Stimulated activated naive B cell treated with anti-CD40 and anti-IgM and Interleukin-4, amounts not matched to agents 10 μg/mL and 1 μg/mL and 100 μg/mL, for 72 hours (primary cell): ENCODE measurements at regions not wholly inside any gene's neighbourhood (a gene's known extent, or its start where the extent isn't known, plus 50 kb on each side); places are given as distances from the start of the nearest gene placed in this dataset.

ENCODE experiments used
- ATAC-seq, 2 donors: fragments of 150-1000 bp; cut with Tn5 transposase; replicated peaks; 2 replicates each; pipeline ENCODE4 v1.10.0; 2021; ENCODE audit warnings: moderate library complexity in 1 of 2
- DNase-seq: peaks from one replicate; pipeline ENCODE4 v3.0.0; 2021
- H3K27ac Mint-ChIP-seq: one replicate; pipeline ENCODE4 v1.8.0; 2022; ENCODE audit warnings: mild to moderate bottlenecking, mixed read lengths
- H3K27me3 Mint-ChIP-seq, 2 donors: one replicate each; pipeline ENCODE4 v1.8.0; 2022; ENCODE audit warnings: mixed read lengths in 2 of 2
- H3K36me3 Mint-ChIP-seq, 2 donors: one replicate each; pipeline ENCODE4 v1.8.0; 2022; ENCODE audit warnings: mixed read lengths in 2 of 2, mild to moderate bottlenecking in 1 of 2
- H3K4me1 Mint-ChIP-seq, 2 donors: one replicate each; pipeline ENCODE4 v1.8.0; 2022; ENCODE audit warnings: mixed read lengths in 2 of 2, mild to moderate bottlenecking in 1 of 2
- H3K4me3 Mint-ChIP-seq, 2 donors: one replicate each; pipeline ENCODE4 v1.8.0; 2022; ENCODE audit warnings: mild to moderate bottlenecking in 2 of 2, mixed read lengths in 2 of 2, moderate library complexity in 1 of 2
- H3K9me3 Mint-ChIP-seq, 2 donors: one replicate each; pipeline ENCODE4 v1.8.0; 2022; ENCODE audit warnings: mixed read lengths in 2 of 2, mild to moderate bottlenecking in 1 of 2

DNA sequence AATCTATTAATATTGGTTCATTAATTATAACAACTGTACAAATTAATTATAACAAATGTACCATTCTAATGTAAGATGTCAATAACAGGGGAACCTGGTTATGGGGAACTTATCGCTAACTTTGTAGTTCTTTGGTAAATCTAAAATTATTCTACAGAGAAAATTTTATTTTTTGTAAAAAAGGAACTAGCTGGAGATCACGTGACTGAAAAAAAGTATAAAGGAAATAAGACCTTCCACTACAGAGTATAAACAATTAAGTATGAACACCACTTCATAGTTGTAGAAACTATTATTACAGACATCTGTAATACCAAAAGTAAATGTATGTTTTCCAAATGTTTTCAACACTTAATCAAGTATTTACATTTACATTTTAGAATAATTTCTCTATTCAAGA lies 77.9 kb upstream of the DKK2 start:
- Mint-ChIP-seq H3K27ac (no peak overlapping the region), H3K36me3 (no peaks in the 10 kb centered on the region), H3K27me3 (no peaks in the 10 kb centered on the region), H3K9me3 (peaks cover 0 to 1% of the 10 kb centered on the region in 2 donors), H3K4me3 (no peak overlapping the region), H3K4me1 (no peaks in the 10 kb centered on the region)
- DNase-seq = no peak
- ATAC-seq = no peak

DNA sequence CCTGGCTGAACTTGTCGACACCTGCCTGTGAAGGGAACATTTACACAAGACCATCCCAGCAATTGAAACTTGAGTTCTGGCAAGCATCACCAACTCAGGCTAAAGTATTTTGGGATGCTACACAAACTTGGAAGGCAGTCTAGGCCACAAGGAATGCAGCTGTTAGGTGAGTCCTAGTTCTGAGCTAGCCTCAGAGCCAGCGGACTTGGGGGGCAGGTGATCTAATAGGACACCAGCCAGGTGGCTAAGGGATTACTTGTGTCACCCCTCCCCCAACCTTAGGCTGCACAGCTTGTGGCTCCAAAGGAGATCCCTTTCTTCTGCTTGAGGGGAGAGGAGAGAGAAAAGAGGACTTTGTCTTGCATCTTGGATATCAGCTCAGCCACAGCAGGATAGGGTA lies 62.3 kb upstream of the DKK2 start:
- H3K36me3 Mint-ChIP-seq = peaks cover 0 to 3% of the 10 kb centered on the region in 2 donors
- no peak overlapping the region for H3K4me3 Mint-ChIP-seq
- H3K4me1 Mint-ChIP-seq = no peaks in the 10 kb centered on the region
- ATAC-seq (no peak), DNase-seq (no peak)
- H3K27me3 Mint-ChIP-seq = no peaks in the 10 kb centered on the region
- no peak overlapping the region for H3K27ac Mint-ChIP-seq
- H3K9me3 Mint-ChIP-seq = peaks cover 3 to 4% of the 10 kb centered on the region in 2 donors

DNA sequence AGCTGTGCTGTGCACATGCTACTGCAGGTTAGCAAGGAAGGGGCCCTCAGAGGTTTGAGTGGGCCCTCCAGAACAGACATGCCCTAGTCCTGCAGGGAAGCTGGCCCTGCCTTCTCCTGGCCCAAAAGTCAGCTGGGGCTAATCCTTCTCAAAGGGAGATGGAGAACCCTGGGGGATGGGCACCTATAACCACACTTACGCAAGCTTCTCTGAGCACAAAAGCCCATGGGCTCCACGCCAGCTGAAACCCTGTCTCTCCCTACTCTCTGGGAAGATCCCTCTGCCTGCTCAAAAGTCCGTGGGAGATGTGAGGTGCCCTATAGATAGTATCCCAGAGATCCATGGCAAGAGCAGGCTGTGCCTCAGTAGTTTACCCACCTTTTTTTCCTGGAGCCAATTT lies 58.9 kb upstream of the DKK2 start:
- no peak overlapping the region for H3K4me3 Mint-ChIP-seq
- no peaks in the 10 kb centered on the region for H3K4me1 Mint-ChIP-seq
- H3K27ac Mint-ChIP-seq = no peak overlapping the region
- peaks cover 3 to 5% of the 10 kb centered on the region in 2 donors for H3K9me3 Mint-ChIP-seq
- DNase-seq = no peak
- ATAC-seq = no peak
- H3K36me3 Mint-ChIP-seq = peaks cover 0 to 3% of the 10 kb centered on the region in 2 donors
- H3K27me3 Mint-ChIP-seq = no peaks in the 10 kb centered on the region

DNA sequence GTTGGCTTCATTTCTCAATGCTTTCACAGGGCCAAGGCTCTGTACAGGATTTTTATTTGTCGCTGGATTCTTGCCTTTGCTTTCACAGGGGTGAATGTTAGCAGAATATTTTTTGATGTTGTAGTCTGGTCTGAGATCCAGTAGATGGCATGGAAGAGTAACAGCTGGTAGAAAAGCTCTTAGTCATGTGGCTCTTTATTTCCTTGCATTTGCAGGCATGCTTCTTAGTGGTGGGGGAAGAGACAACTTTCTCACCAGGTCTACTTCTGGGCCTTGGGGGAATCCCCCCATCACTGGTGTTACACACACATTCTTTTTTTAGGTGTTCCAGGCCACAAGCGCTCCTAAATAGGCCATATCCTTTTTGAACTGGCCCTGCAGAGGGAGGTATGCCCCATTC lies 58.2 kb upstream of the DKK2 start:
- peaks cover 3 to 5% of the 10 kb centered on the region in 2 donors for H3K9me3 Mint-ChIP-seq
- H3K4me1 Mint-ChIP-seq = no peaks in the 10 kb centered on the region
- DNase-seq (no peak), ATAC-seq (peak in 1 of 2 donors; percentile 25)
- no peak overlapping the region for H3K27ac Mint-ChIP-seq
- H3K4me3 Mint-ChIP-seq = no peak overlapping the region
- H3K36me3 Mint-ChIP-seq = peaks cover 0 to 3% of the 10 kb centered on the region in 2 donors
- H3K27me3 Mint-ChIP-seq = no peaks in the 10 kb centered on the region
